Gastroesophageal sphincter (tissue), 3 donors: ENCODE measurements at regions not wholly inside any gene's neighbourhood (a gene's known extent, or its start where the extent isn't known, plus 50 kb on each side); places are given as distances from the start of the nearest gene placed in this dataset.

ENCODE experiments used
- POLR2A ChIP-seq, 2 donors: fragments of 450-650 bp; IDR thresholded peaks; one replicate each; pipeline ENCODE4 v1.6.1; 2017; ENCODE audit warnings: antibody characterized with exemption in 2 of 2, mild to moderate bottlenecking in 2 of 2, moderate library complexity in 1 of 2
- POLR2AphosphoS5 ChIP-seq: sonication (generic); formaldehyde crosslinking; IDR thresholded peaks from one replicate; pipeline ENCODE4 v1.6.1; 2017; ENCODE audit warnings: antibody characterized with exemption
- TF ChIP-seq, protein P1 (sequence below), 4 experiments: fragments of 200-600 bp in 2 of 4; fragments of 450-650 bp in 2 of 4; sonication (generic) in 1 of 4; IDR thresholded peaks; one replicate each; pipeline ENCODE4 v1.5.1; 2017 to 2019; ENCODE audit warnings: antibody characterized with exemption in 4 of 4, mild to moderate bottlenecking in 2 of 4, moderate library complexity in 2 of 4

DNA sequence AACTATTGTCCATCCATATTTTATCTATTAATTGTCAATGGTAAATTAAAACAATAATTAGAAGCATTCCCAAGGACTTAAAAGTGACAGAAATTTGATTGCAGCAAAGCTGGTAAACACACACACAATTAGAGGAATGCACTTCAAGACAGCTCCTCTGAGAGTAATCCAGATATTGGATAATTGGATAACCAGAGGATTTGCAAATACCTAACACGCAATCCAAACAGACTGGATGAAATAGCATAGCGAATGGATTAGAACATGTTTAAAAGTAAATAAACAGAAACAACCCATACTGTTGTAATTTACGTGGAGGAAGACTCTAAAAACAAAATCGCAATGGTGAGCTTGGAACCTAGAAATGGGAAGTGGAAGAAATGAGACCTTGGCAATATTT, 239.8 kb downstream of the METTL4 start:
- TF ChIP-seq, protein P1, sequence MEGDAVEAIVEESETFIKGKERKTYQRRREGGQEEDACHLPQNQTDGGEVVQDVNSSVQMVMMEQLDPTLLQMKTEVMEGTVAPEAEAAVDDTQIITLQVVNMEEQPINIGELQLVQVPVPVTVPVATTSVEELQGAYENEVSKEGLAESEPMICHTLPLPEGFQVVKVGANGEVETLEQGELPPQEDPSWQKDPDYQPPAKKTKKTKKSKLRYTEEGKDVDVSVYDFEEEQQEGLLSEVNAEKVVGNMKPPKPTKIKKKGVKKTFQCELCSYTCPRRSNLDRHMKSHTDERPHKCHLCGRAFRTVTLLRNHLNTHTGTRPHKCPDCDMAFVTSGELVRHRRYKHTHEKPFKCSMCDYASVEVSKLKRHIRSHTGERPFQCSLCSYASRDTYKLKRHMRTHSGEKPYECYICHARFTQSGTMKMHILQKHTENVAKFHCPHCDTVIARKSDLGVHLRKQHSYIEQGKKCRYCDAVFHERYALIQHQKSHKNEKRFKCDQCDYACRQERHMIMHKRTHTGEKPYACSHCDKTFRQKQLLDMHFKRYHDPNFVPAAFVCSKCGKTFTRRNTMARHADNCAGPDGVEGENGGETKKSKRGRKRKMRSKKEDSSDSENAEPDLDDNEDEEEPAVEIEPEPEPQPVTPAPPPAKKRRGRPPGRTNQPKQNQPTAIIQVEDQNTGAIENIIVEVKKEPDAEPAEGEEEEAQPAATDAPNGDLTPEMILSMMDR (IDR thresholded peaks at IDR 0.05) = no peak
- TF ChIP-seq POLR2AphosphoS5 = no peak
- TF ChIP-seq POLR2A (IDR thresholded peaks at IDR 0.05) = no peak
